ENCODE measurements at regions not wholly inside any gene's neighbourhood (a gene's known extent, or its start where the extent isn't known, plus 50 kb on each side); places are given as distances from the start of the nearest gene placed in this dataset.
"Not testable (repeated sequence)": the region's sequence is repeated elsewhere in the genome, so short reads cannot be mapped to it uniquely, and the experiment has no call there.

DNA sequence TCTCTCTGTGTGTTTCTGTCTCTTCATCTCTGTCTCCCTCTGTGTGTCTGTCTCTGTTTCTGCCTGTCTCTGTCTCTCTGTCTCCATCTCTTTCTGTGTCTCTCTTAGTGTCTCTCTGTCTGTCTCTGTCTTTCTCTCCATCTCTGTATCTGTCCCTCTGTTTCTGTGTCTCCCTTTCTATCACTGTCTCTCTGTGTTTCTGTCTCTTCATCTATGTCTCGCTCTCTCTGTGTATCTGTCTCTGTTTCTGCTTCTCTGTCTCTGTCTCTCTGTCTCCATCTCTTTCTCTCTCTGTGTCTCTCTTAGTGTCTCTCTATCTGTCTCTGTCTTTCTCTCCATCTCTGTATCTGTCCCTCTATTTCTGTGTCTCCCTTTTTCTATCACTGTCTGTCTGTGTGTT lies 4479.1 kb upstream of the OR11H1 start:
- H3K36me3 ChIP-seq, H3K27me3 ChIP-seq, DNase-seq, H3K4me3 ChIP-seq, H3K9me3 ChIP-seq: not testable (repeated sequence)

DNA sequence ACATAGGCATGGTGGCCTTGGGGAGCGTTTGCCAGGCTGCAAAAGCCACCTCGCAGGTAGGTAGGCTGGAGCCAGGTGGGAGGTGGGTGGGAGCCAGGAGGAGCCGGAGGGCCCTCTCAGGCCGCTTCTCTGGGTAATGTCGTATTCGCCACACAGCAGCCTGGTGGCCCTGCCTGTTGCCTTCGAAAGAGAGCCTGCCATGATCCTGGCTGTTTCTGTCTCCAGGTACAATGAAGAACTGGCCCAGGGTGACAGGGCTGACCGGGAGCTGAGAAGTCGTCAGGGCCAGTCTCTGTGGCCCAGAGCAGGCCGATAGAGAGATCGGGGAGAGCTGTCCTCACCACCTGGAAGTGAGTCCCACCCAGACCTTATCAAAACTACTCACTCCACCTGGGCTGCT lies 4477.8 kb upstream of the OR11H1 start:
- not testable (repeated sequence) for H3K9me3 ChIP-seq

DNA sequence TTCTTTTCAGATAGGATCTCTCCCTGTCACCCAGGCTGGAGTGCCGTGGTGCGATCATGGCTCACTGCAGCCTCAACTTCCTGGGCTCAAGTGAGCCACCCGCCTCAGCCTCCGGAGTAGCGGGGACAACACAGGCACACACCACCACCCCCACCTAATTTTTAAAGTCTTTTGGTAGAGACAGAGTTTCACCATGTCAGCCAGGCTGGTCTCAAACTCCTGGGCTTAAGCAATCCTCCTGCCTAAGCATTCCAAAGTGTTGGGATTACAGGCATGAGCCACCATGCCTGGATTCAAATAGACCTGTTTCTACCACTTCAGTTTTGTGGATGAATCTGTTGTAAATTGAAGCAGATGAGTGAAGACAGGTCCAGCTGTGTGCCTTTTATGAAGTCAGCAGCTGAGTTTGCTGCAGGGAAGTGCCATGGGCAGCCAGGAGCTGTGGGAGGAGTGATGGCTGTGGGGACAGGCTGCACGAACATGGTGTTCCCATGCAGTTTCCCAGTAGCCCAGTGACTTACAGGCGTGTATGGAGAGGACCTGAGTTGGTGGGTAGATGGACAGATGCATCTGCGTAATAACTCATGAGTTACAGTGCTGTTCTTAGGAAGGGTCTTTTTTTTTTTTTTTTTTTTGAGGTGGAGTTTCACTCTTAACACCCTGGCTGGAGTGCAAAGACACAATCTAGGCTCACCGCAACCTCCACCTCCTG lies 4476.4 kb upstream of the OR11H1 start:
- not testable (repeated sequence) for H3K27me3 ChIP-seq, DNase-seq, H3K36me3 ChIP-seq, H3K9me3 ChIP-seq, H3K4me3 ChIP-seq

More for the DNA sequence above, 4477.8 kb upstream of the OR11H1 start:
- H3K36me3 ChIP-seq, H3K4me3 ChIP-seq, DNase-seq, H3K27me3 ChIP-seq: not testable (repeated sequence)

DNA sequence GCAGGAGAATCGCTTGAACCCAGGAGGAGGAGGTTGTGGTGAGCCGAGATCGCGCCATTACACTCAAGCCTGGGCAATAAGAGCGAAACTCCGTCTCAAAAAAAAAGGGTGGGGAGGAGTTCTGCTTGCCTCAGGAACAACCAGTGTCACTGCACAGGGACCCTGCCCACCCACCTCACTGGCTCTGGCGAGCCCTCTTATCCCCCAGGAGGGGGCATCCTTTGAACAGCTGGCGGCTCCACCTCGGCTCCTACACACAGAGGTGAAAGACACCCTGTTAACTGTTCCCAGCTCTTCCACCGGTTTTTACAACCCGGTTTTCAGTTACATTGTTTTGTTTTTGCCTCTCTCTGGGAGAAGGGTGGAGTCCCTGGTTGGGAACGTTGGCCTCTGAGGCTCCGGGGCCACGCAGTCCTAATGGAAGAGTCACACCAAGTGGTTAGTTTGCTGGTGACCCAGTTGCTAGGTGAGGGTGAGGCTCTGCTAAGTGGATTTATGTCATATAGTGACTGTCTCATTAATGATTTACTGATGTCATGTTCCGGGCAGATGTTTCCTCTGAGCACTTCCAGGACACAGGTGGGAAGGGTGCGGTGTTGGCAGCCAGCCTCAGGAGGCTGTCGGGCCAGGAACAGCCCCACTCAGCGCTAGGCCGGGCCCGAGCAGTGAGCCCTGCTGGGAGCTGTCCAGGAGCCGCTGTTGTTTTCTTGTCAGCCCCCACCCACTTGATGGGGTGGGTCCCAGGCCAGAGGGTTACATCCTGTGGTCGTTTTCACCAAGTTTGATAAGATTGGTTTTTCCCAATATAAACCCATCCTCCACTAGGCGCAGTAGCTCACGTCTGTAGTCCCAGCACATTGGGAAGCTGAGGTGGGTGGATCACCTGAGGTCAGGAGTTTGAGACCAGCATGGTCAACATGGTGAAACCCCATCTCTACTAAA lies 4474.3 kb upstream of the OR11H1 start:
- H3K36me3 ChIP-seq, H3K9me3 ChIP-seq, H3K4me3 ChIP-seq, DNase-seq, H3K27me3 ChIP-seq: not testable (repeated sequence)

GRCh38 chr22:11054681-11055080 lies 4473.3 kb upstream of the OR11H1 start:
- not testable (repeated sequence) for H3K36me3 ChIP-seq, H3K4me3 ChIP-seq, H3K9me3 ChIP-seq, H3K27me3 ChIP-seq, DNase-seq

DNA sequence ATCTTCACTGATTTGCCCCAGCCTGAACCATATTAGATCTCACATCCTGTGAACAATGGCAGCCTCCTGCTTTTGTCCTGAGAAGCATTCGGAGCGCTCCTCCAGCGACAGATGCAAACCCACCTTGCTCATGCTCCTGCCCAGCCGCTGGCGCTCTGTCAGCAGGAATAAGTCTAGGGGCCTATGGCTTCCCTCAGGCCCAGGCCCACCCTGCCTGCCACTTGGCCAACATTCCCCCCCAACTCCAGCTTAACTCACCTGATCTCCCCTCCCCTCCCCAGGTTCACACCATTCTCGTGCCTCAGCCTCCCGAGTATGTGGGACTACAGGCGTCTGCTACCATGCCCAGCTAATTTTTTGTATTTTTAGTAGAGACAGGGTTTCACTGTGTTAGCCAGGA lies 4472.8 kb upstream of the OR11H1 start:
- not testable (repeated sequence) for H3K9me3 ChIP-seq, H3K27me3 ChIP-seq, DNase-seq, H3K4me3 ChIP-seq, H3K36me3 ChIP-seq

- DNase-seq, H3K4me3 ChIP-seq, H3K36me3 ChIP-seq, H3K27me3 ChIP-seq, H3K9me3 ChIP-seq: not testable (repeated sequence)
Observed at GRCh38 chr22:11057955-11058547, 4469.9 kb upstream of the OR11H1 start.

DNA sequence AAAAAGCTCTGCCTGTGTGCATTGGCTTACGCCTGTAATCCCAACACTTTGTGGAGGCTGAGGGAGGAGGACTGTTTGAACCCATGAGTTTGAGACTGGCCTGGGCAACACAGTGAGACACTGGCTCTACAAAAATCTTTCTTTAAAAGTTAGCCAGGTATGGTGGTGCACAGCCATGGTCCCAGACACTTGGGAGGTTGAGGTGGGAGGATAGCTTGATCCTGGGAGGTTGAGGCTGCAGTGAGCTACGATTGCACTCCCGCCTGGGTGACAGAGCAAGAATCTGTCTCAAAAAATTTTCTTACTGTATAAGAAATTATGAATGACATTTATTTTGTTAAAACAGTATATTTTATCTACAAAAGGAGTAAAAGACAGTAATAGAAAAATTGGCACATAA lies 4468.9 kb upstream of the OR11H1 start:
- not testable (repeated sequence) for H3K4me3 ChIP-seq, H3K27me3 ChIP-seq, H3K36me3 ChIP-seq, H3K9me3 ChIP-seq, DNase-seq

GRCh38 chr22:11060797-11061196 lies 4467.2 kb upstream of the OR11H1 start:
- H3K27me3 ChIP-seq, H3K36me3 ChIP-seq, H3K4me3 ChIP-seq, DNase-seq, H3K9me3 ChIP-seq: not testable (repeated sequence)

GRCh38 chr22:11062534-11062933 lies 4465.5 kb upstream of the OR11H1 start:
- H3K4me3 ChIP-seq, H3K36me3 ChIP-seq, H3K27me3 ChIP-seq, H3K9me3 ChIP-seq, DNase-seq: not testable (repeated sequence)

GRCh38 chr22:11063022-11063685 lies 4464.8 kb upstream of the OR11H1 start:
- not testable (repeated sequence) for H3K4me3 ChIP-seq, DNase-seq, H3K9me3 ChIP-seq

DNA sequence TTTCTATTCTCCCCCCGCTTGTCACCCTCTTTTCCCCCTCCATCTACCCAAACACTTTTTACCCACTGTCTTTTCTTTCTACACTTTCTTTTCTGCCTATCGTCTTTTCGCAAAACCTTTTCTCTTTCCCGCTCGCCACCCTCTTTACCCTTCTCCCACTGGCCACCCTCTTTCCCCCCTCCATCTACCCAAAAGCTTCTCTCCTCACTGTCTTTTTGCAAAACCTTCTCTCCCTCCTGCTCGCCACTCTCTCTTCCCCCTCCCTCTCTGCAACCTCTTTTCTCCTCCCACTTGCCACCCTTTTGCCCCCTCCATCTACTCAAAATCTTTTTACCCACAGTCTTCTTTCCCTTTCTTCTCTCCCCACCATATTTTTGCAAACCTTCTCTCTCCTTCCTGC lies 4462.8 kb upstream of the OR11H1 start:
- H3K9me3 ChIP-seq, result not testable (repeated sequence)

More at GRCh38 chr22:11063022-11063685, 4464.8 kb upstream of the OR11H1 start:
- not testable (repeated sequence) for H3K36me3 ChIP-seq, H3K27me3 ChIP-seq

GRCh38 chr22:11065876-11066457 lies 4462.0 kb upstream of the OR11H1 start:
- DNase-seq, H3K36me3 ChIP-seq, H3K4me3 ChIP-seq, H3K27me3 ChIP-seq, H3K9me3 ChIP-seq: not testable (repeated sequence)

More for the DNA sequence above, 4462.8 kb upstream of the OR11H1 start:
- not testable (repeated sequence) for H3K4me3 ChIP-seq, H3K27me3 ChIP-seq, H3K36me3 ChIP-seq, DNase-seq

- Histone ChIP-seq H3K36me3 (no peaks in the 10 kb centered on the region), H3K4me3 (no peak overlapping the region), H3K9me3 (no peaks in the 10 kb centered on the region), H3K27me3 (no peaks in the 10 kb centered on the region)
- DNase-seq, result no peak
Observed at GRCh38 chr22:11066458-11067285, 4461.3 kb upstream of the OR11H1 start.

DNA sequence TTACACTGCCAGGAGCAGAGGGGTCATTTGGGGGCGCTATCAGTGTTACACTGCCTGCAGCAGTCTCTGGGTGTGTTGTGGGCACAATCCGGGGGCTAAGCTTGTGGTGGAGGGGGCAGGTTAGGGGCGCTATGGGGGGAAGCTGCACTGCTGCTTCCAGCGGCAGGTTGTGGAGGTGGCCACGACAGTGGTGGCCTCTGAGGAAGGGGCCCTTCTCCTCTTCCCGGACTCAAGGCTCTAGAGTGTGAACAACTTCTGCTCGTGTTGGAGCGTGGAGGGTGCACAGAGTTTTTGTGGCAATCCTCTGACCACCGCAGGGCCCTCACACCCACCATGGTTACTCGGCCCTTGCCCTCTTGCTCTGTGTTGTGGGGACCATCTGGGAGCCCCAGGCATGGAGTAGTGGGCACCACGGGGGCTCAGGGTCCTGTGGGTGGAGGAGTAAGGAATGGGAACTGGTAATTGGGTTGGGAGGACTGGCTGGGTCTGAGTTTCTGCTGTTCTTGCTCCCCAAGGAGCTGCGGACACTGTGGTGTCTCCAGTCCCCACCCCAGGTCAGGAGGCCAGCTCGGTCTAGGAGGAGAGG lies 4460.6 kb upstream of the OR11H1 start:
- DNase-seq, H3K9me3 ChIP-seq, H3K36me3 ChIP-seq, H3K27me3 ChIP-seq, H3K4me3 ChIP-seq: not testable (repeated sequence)

GRCh38 chr22:11067937-11068336 lies 4460.1 kb upstream of the OR11H1 start:
- H3K36me3 ChIP-seq, H3K9me3 ChIP-seq, H3K4me3 ChIP-seq, DNase-seq, H3K27me3 ChIP-seq: not testable (repeated sequence)

Measured in MG63 (cell line).